IgD-negative memory B cell (primary cell): ENCODE measurements at regions not wholly inside any gene's neighbourhood (a gene's known extent, or its start where the extent isn't known, plus 50 kb on each side); places are given as distances from the start of the nearest gene placed in this dataset.
"Not testable (repeated sequence)": the region's sequence is repeated elsewhere in the genome, so short reads cannot be mapped to it uniquely, and the experiment has no call there.

Experiments used
- H3K27ac Mint-ChIP-seq, 3 donors: one replicate each; pipeline ENCODE4 v1.8.0; 2020 to 2022; ENCODE audit warnings: mild to moderate bottlenecking in 3 of 3, mixed read lengths in 3 of 3, moderate library complexity in 1 of 3
- H3K27me3 Mint-ChIP-seq: one replicate; pipeline ENCODE4 v1.8.0; 2021; ENCODE audit warnings: mixed read lengths
- H3K36me3 Mint-ChIP-seq: one replicate; pipeline ENCODE4 v1.8.0; 2020; ENCODE audit warnings: mild to moderate bottlenecking, mixed read lengths
- H3K4me1 Mint-ChIP-seq, 3 donors: one replicate each; pipeline ENCODE4 v1.8.0; 2020 to 2022; ENCODE audit warnings: mixed read lengths in 3 of 3, mild to moderate bottlenecking in 1 of 3
- H3K4me3 Mint-ChIP-seq, 4 donors: one replicate each; pipeline ENCODE4 v1.8.0; 2020 to 2022; ENCODE audit warnings: mild to moderate bottlenecking in 4 of 4, mixed read lengths in 4 of 4, moderate library complexity in 3 of 4
- H3K9me3 Mint-ChIP-seq, 3 donors: one replicate each; pipeline ENCODE4 v1.8.0; 2020 to 2021; ENCODE audit warnings: mixed read lengths in 3 of 3, mild to moderate bottlenecking in 1 of 3

DNA sequence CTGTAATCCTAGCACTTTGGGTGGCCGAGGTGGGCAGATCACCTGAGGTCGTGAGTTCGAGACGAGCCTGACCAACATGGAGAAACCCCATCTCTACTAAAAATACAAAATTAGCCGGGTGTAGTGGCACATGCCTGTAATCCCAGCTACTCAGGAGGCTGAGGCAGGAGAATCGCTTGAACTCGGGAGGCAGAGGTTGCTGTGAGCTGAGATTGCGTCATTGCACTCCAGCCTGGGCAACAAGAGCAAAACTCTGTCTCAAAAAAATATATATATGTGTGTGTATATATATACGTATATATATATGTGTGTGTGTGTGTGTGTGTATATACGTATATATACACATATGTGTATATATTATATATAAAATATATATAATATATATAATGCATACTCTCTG lies 220.8 kb upstream of the DTNBP1 start:
- peaks cover 30 to 47% (median 35%) of the 10 kb centered on the region in 3 donors for H3K4me1 Mint-ChIP-seq
- not testable (repeated sequence) for H3K9me3 Mint-ChIP-seq, H3K4me3 Mint-ChIP-seq, H3K27ac Mint-ChIP-seq, H3K36me3 Mint-ChIP-seq, H3K27me3 Mint-ChIP-seq

- Mint-ChIP-seq H3K4me1 (peaks cover 27 to 41% (median 30%) of the 10 kb centered on the region in 3 donors), H3K27ac (no peak overlapping the region), H3K4me3 (no peak overlapping the region), H3K9me3 (peaks cover 0 to 1% (median 0%) of the 10 kb centered on the region in 3 donors), H3K27me3 (peaks cover 5% of the 10 kb centered on the region), H3K36me3 (no peaks in the 10 kb centered on the region)
These were observed 220.1 kb upstream of the DTNBP1 start for GRCh38 chr6:15882915-15883314.

DNA sequence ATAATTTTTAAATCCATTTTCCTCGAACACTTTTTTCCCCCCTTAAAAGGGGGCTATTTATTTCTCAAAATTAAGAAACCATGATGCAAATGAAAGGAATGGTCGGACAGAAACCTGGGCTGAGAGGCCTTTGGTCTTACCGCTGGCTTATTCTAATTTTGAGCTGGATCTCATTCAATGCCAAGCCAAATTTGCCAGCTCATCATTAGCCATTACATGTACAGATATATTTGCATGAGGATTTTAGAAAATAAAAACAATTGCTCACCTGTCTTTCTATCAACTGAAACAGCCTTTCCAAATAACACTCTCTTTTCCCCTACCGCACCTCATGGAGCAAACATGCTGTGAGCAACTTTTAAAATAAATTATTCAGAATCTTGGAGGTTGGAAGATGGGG lies 219.5 kb upstream of the DTNBP1 start:
- Mint-ChIP-seq H3K4me3 (no peak overlapping the region), H3K27me3 (peaks cover 5% of the 10 kb centered on the region), H3K4me1 (peaks cover 21 to 38% (median 25%) of the 10 kb centered on the region in 3 donors), H3K9me3 (peaks cover 0 to 1% (median 0%) of the 10 kb centered on the region in 3 donors), H3K27ac (peak overlapping the region in 1 of 3 donors; percentile 22), H3K36me3 (no peaks in the 10 kb centered on the region)

DNA sequence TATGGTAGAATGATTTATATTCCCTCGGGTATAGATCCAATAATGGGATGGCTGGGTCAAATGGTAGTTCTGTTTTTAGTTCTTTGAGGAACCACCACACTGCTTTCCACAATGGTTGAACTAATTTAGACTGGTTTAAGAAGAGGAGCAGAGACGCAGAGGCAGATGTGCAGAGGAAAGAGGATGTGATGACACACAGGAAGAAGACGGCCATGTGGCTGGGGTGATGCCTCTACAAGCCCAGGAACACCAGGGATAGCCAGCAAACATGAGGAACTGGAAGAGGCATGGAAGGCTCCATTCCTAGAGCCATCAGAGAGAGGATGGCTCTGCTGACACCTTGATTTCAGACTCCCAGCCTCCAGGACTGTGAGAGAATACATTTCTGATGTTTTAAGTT lies 218.3 kb upstream of the DTNBP1 start:
- Mint-ChIP-seq H3K9me3 (peaks cover 0 to 1% (median 0%) of the 10 kb centered on the region in 3 donors), H3K36me3 (no peaks in the 10 kb centered on the region), H3K4me1 (peaks cover 21 to 39% (median 25%) of the 10 kb centered on the region in 3 donors), H3K4me3 (peak overlapping the region in 2 of 4 donors; percentile 23 to 48), H3K27me3 (peaks cover 5% of the 10 kb centered on the region), H3K27ac (peak overlapping the region in 1 of 3 donors; percentile 44)

GRCh38 chr6:15880262-15880973 lies 217.6 kb upstream of the DTNBP1 start:
- Mint-ChIP-seq H3K36me3 (no peaks in the 10 kb centered on the region), H3K27ac (peak overlapping the region in 2 of 3 donors; percentile 10 to 90), H3K9me3 (no peaks in the 10 kb centered on the region), H3K27me3 (peaks cover 5% of the 10 kb centered on the region), H3K4me3 (peak overlapping the region in 2 of 4 donors; percentile 9 to 48), H3K4me1 (peaks cover 21 to 40% (median 25%) of the 10 kb centered on the region in 3 donors)

- Mint-ChIP-seq H3K27me3 (peaks cover 5% of the 10 kb centered on the region), H3K36me3 (no peaks in the 10 kb centered on the region), H3K4me1 (peaks cover 21 to 40% (median 25%) of the 10 kb centered on the region in 3 donors)
These were observed 216.8 kb upstream of the DTNBP1 start for GRCh38 chr6:15879371-15880261.

GRCh38 chr6:15877231-15877630 lies 214.4 kb upstream of the DTNBP1 start:
- H3K4me1 Mint-ChIP-seq: peaks cover 21 to 44% (median 25%) of the 10 kb centered on the region in 3 donors
- H3K4me3 Mint-ChIP-seq: no peak overlapping the region
- no peak overlapping the region for H3K27ac Mint-ChIP-seq
- peaks cover 5% of the 10 kb centered on the region for H3K27me3 Mint-ChIP-seq
- H3K36me3 Mint-ChIP-seq: no peaks in the 10 kb centered on the region
- no peaks in the 10 kb centered on the region for H3K9me3 Mint-ChIP-seq

More at GRCh38 chr6:15879371-15880261, 216.8 kb upstream of the DTNBP1 start:
- H3K9me3 Mint-ChIP-seq: no peaks in the 10 kb centered on the region
- peak overlapping the region in 3 of 4 donors; percentile 9 to 48 (median 14) for H3K4me3 Mint-ChIP-seq
- peak overlapping the region in 2 of 3 donors; percentile 10 to 90 for H3K27ac Mint-ChIP-seq

DNA sequence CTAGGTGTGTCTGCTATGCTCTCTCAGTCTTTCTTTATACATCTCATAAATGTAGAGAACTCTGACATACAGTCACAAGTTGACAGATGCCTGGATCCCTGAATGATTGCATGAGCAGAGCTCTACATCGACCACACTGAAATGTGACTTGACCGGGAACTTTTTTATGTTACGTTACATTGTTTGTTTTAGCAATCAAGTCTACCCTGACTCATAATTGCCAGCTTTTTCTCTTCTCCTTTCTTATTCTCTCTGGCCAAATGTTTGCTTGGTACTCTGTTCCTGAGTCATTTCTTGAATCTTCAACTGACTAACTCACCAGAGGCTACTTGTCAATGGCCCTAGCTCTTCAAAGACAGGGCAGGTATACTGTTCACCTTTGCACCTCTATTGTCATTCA lies 213.6 kb upstream of the DTNBP1 start:
- Mint-ChIP-seq H3K4me3 (no peak overlapping the region), H3K27ac (no peak overlapping the region), H3K36me3 (no peaks in the 10 kb centered on the region), H3K4me1 (peaks cover 18 to 41% (median 25%) of the 10 kb centered on the region in 3 donors), H3K27me3 (peaks cover 5% of the 10 kb centered on the region), H3K9me3 (no peaks in the 10 kb centered on the region)

- peaks cover 14 to 35% (median 21%) of the 10 kb centered on the region in 3 donors for H3K4me1 Mint-ChIP-seq
- H3K4me3 Mint-ChIP-seq: no peak overlapping the region
- H3K27me3 Mint-ChIP-seq: peaks cover 5% of the 10 kb centered on the region
These were observed 213.0 kb upstream of the DTNBP1 start for GRCh38 chr6:15875797-15876196.

GRCh38 chr6:15874821-15875220 lies 212.0 kb upstream of the DTNBP1 start:
- no peak overlapping the region for H3K4me3 Mint-ChIP-seq
- peaks cover 2% of the 10 kb centered on the region for H3K36me3 Mint-ChIP-seq
- H3K27me3 Mint-ChIP-seq: no peaks in the 10 kb centered on the region
- no peaks in the 10 kb centered on the region for H3K9me3 Mint-ChIP-seq
- no peak overlapping the region for H3K27ac Mint-ChIP-seq
- H3K4me1 Mint-ChIP-seq: peaks cover 4 to 26% (median 13%) of the 10 kb centered on the region in 3 donors

More at GRCh38 chr6:15875797-15876196, 213.0 kb upstream of the DTNBP1 start:
- H3K9me3 Mint-ChIP-seq: no peaks in the 10 kb centered on the region
- H3K36me3 Mint-ChIP-seq: no peaks in the 10 kb centered on the region
- H3K27ac Mint-ChIP-seq: no peak overlapping the region

- Mint-ChIP-seq H3K27ac (no peak overlapping the region), H3K36me3 (peaks cover 2% of the 10 kb centered on the region), H3K4me3 (no peak overlapping the region), H3K4me1 (peaks cover 1 to 23% (median 8%) of the 10 kb centered on the region in 3 donors), H3K27me3 (no peaks in the 10 kb centered on the region), H3K9me3 (no peaks in the 10 kb centered on the region)
These were observed 211.5 kb upstream of the DTNBP1 start for GRCh38 chr6:15874326-15874725.

DNA sequence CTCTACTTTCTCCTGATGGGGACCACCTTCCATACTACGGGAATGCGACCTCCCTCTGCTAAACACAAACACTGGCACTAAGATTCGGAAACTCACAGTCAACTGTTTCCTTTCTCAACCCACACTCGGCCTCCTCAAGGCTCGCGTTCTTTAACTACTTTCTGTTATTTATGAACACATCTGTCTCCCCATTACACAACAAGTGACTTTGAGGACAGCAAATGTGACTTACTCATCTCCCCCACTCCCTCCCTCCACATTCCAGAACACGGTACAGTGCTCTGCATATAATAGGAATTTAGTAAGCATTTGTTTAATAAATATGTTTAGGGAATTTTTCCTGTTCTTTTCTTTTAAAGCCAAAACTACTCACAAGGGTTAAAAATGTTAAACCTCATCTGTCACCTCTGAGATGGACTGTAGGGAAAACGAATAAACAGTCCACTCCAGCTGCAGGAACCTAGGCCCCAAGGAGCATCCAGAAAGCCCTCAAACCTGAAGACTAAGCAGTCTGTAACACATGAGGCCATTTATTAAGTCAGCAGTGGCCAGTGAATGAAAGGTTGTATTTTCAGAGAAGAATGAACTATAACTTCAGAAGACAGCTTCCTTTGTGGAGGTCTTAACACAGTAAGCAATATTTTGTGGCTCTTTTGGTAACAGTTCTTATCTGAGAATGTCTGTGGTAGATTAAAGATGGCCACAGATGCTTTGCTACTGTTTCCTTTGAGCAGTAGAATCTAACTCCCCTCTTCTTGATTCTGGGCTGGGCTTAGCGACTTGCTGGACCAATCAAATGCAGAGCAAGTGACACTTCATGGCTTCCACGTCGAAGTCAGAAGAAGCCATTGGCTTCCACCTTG lies 209.6 kb upstream of the DTNBP1 start:
- no peaks in the 10 kb centered on the region for H3K9me3 Mint-ChIP-seq
- H3K4me1 Mint-ChIP-seq: peaks cover 2 to 12% (median 3%) of the 10 kb centered on the region in 3 donors
- H3K4me3 Mint-ChIP-seq: no peak overlapping the region
- no peak overlapping the region for H3K27ac Mint-ChIP-seq
- H3K36me3 Mint-ChIP-seq: peaks cover 2% of the 10 kb centered on the region
- peaks cover 3% of the 10 kb centered on the region for H3K27me3 Mint-ChIP-seq

DNA sequence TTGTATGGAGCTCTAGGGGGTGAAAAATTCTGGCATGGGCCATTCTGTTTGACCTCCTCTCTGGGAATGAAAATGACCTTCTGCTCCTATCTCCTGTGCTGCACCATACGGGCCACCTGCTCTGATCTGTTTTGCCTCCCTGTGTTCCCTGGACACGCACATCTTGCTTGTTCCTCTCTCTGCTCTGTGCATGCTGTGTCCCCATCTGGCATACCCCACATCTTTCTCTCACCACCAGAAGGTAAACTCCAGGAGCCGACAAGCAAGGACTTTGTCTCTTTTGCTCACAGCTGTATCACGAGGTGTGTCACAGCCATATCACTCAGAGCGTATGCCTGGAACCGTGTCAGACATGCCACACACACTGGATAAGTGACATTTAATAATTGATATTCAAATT lies 208.4 kb upstream of the DTNBP1 start:
- Mint-ChIP-seq H3K36me3 (peaks cover 2% of the 10 kb centered on the region), H3K27ac (peak overlapping the region in 1 of 3 donors; percentile 3), H3K4me3 (no peak overlapping the region), H3K4me1 (peaks cover 0 to 7% (median 1%) of the 10 kb centered on the region in 3 donors), H3K27me3 (peaks cover 3% of the 10 kb centered on the region), H3K9me3 (no peaks in the 10 kb centered on the region)

- H3K27me3 Mint-ChIP-seq: peaks cover 4% of the 10 kb centered on the region
- H3K9me3 Mint-ChIP-seq: no peaks in the 10 kb centered on the region
- H3K4me3 Mint-ChIP-seq: no peak overlapping the region
- H3K27ac Mint-ChIP-seq: no peak overlapping the region
- H3K4me1 Mint-ChIP-seq: peaks cover 0 to 5% (median 1%) of the 10 kb centered on the region in 3 donors
- peaks cover 2% of the 10 kb centered on the region for H3K36me3 Mint-ChIP-seq
These were observed 207.7 kb upstream of the DTNBP1 start for GRCh38 chr6:15870333-15871043.
